ENCODE measurements at regions not wholly inside any gene's neighbourhood (a gene's known extent, or its start where the extent isn't known, plus 50 kb on each side); places are given as distances from the start of the nearest gene placed in this dataset.

DNA sequence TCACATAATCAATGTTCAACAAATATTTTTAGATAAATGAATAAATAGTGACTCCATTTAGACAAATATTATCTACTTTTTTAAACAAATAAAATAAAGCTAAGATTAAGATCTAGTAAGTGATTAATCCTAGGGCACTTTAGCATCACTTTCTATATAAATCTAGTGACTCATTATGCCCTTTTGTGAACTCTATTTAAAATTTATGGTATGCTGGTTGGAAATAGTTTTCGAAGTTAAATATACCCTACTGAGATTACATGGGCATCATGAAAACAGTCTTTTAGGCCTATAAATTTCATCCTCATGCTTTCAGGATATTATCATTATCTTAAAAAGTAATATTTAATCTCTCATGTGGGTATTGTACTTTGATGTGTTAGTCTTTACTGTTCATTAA lies 140.4 kb upstream of the UFL1 start:
- ATAC-seq (ENCODE audit: low read depth) (no peak), DNase-seq (no peak)
- H3K79me2 ChIP-seq (ENCODE audit: control insufficient read depth, insufficient read depth, low read length), result no peaks in the 10 kb centered on the region
- H3K4me1 ChIP-seq (ENCODE audit: control insufficient read depth in 2 of 2, insufficient read depth in 2 of 2, low read length in 2 of 2), result no peaks in the 10 kb centered on the region
- no peak overlapping the region for H3K9ac ChIP-seq (ENCODE audit: low read length)
- no peak overlapping the region for H3K27ac ChIP-seq (ENCODE audit: low read length in 2 of 2)
- H2AFZ ChIP-seq (ENCODE audit: insufficient read depth, low read depth, low read length, poor library complexity, severe bottlenecking), result no peak overlapping the region
- Mint-ChIP-seq H3K27me3 (no peaks in the 10 kb centered on the region), H3K27ac (no peak overlapping the region), H3K4me3 (no peak overlapping the region), H3K4me1 (no peaks in the 10 kb centered on the region), H3K9me3 (ENCODE audit: insufficient read depth) (peaks cover 4% of the 10 kb centered on the region)
- ChIA-PET POLR2A (no interaction called here), CTCF (no interaction called here)
- H3K4me2 ChIP-seq (replicated peaks; ENCODE audit: low read depth, low read length, poor library complexity, severe bottlenecking), result no peak overlapping the region
- no peaks in the 10 kb centered on the region for H3K36me3 ChIP-seq (replicated peaks in 1 of 2; ENCODE audit: control extremely low read depth in 1 of 2, control insufficient read depth in 1 of 2, extremely low read depth in 1 of 2, insufficient read depth in 2 of 2, low read length in 1 of 2)
- no peak for TF ChIP-seq EZH2 (IDR thresholded peaks at IDR 0.05; ENCODE audit: borderline replicate concordance, insufficient read depth, low read depth, low read length, poor library complexity, severe bottlenecking)
- no peak for TF ChIP-seq CTCF (IDR thresholded peaks at IDR 0.05)
- H3K9me3 ChIP-seq (ENCODE audit: control extremely low read depth in 1 of 3, control insufficient read depth in 2 of 3, insufficient read depth in 1 of 3, low read length in 2 of 3), result no peaks in the 10 kb centered on the region
- no peak overlapping the region for H3K4me3 ChIP-seq (ENCODE audit: control extremely low read depth in 1 of 5, extremely low read depth in 1 of 5, insufficient read depth in 1 of 5, low read depth in 2 of 5, low read length in 4 of 5)
- no peaks in the 10 kb centered on the region for H3K27me3 ChIP-seq (replicated peaks in 1 of 4; ENCODE audit: control extremely low read depth in 1 of 4, control insufficient read depth in 3 of 4, insufficient read depth in 4 of 4, low read length in 3 of 4)
- no CpG with 5 or more reads among the region's 1 CpG for WGBS (ENCODE audit: insufficient coverage)
- no peaks in the 10 kb centered on the region for H4K20me1 ChIP-seq (ENCODE audit: control insufficient read depth, insufficient read depth, low read length, poor library complexity, severe bottlenecking)
- intact Hi-C loops (cut with micrococcal nuclease), result no loop called here

DNA sequence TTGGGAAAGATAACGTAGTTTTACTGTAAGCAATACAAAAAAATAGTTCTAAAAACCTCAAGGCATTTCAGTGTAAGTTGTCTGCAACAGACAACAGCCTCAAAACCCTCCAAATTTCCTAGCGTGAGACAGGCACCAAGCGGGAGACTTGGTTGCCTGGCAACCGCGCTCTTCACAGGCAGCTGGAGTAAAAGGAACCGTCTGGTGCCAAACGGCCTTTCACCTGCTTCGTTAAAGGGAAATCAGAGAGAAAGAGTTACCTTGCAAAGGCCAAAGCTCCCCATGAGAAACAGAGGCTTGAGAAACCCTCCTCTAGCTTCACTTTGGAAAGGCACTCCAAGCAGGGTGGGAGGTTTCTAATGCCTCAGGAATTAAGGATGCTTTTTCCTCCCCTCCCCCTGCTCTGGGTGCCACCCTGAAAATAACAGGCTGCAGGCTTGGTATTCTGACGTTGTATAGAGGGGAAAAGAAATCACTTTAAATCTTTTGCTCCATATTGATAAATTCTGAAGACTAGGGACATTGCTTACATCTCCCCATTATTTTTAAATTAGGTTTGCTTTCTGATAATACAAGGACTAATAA lies 129.7 kb upstream of the UFL1 start:
- Mint-ChIP-seq H3K4me1 (no peaks in the 10 kb centered on the region), H3K27ac (no peak overlapping the region), H3K4me3 (no peak overlapping the region), H3K9me3 (ENCODE audit: insufficient read depth) (no peaks in the 10 kb centered on the region), H3K27me3 (no peaks in the 10 kb centered on the region)
- ChIA-PET POLR2A (no interaction called here), CTCF (no interaction called here)
- Histone ChIP-seq H2AFZ (ENCODE audit: insufficient read depth, low read depth, low read length, poor library complexity, severe bottlenecking) (no peak overlapping the region), H3K4me2 (replicated peaks; ENCODE audit: low read depth, low read length, poor library complexity, severe bottlenecking) (no peak overlapping the region), H3K4me3 (ENCODE audit: control extremely low read depth in 1 of 5, extremely low read depth in 1 of 5, insufficient read depth in 1 of 5, low read depth in 2 of 5, low read length in 4 of 5) (no peak overlapping the region), H3K9ac (ENCODE audit: low read length) (no peak overlapping the region), H3K4me1 (ENCODE audit: control insufficient read depth in 2 of 2, insufficient read depth in 2 of 2, low read length in 2 of 2) (no peaks in the 10 kb centered on the region), H3K27me3 (replicated peaks in 1 of 4; ENCODE audit: control extremely low read depth in 1 of 4, control insufficient read depth in 3 of 4, insufficient read depth in 4 of 4, low read length in 3 of 4) (peaks cover 0 to 2% (median 0%) of the 10 kb centered on the region in 4 experiments), H3K79me2 (ENCODE audit: control insufficient read depth, insufficient read depth, low read length) (no peaks in the 10 kb centered on the region), H3K9me3 (ENCODE audit: control extremely low read depth in 1 of 3, control insufficient read depth in 2 of 3, insufficient read depth in 1 of 3, low read length in 2 of 3) (no peaks in the 10 kb centered on the region), H3K36me3 (replicated peaks in 1 of 2; ENCODE audit: control extremely low read depth in 1 of 2, control insufficient read depth in 1 of 2, extremely low read depth in 1 of 2, insufficient read depth in 2 of 2, low read length in 1 of 2) (no peaks in the 10 kb centered on the region), H3K27ac (ENCODE audit: low read length in 2 of 2) (no peak overlapping the region), H4K20me1 (ENCODE audit: control insufficient read depth, insufficient read depth, low read length, poor library complexity, severe bottlenecking) (no peaks in the 10 kb centered on the region)
- DNase-seq (no peak), ATAC-seq (ENCODE audit: low read depth) (no peak)
- TF ChIP-seq CTCF (IDR thresholded peaks at IDR 0.05) (no peak), EZH2 (IDR thresholded peaks at IDR 0.05; ENCODE audit: borderline replicate concordance, insufficient read depth, low read depth, low read length, poor library complexity, severe bottlenecking) (no peak)
- 4% methylated on average over 4 of the region's 9 CpGs for WGBS (ENCODE audit: insufficient coverage)
- intact Hi-C loops (cut with micrococcal nuclease), result no loop called here
